ENCODE measurements at regions not wholly inside any gene's neighbourhood (a gene's known extent, or its start where the extent isn't known, plus 50 kb on each side); places are given as distances from the start of the nearest gene placed in this dataset.

GRCh38 chr3:176807938-176808337 is 389.3 kb downstream of the TBL1XR1 start:
- TF ChIP-seq CTCF (IDR thresholded peaks at IDR 0.05) (no peak), POLR2A (IDR thresholded peaks at IDR 0.05) (no peak)

All from Peyer's patch (tissue), 4 donors.